HL-60 (cell line): ENCODE measurements at regions not wholly inside any gene's neighbourhood (a gene's known extent, or its start where the extent isn't known, plus 50 kb on each side); places are given as distances from the start of the nearest gene placed in this dataset.

Source experiments
- CTCF ChIP-seq: IDR thresholded peaks from one replicate; pipeline ENCODE4 v1.5.1; 2011; ENCODE audit warnings: low read length, control low read depth, inconsistent platforms; ENCODE audit not compliant: insufficient read depth
- GABPA ChIP-seq: IDR thresholded peaks from 2 replicates; pipeline ENCODE4 v1.6.1; 2012; ENCODE audit warnings: low read depth
- POLR2AphosphoS5 ChIP-seq: IDR thresholded peaks from 2 replicates; pipeline ENCODE4 v1.6.1; 2012; ENCODE audit warnings: low read depth
- SPI1 ChIP-seq: IDR thresholded peaks from 2 replicates; pipeline ENCODE4 v1.6.1; 2012; ENCODE audit warnings: low read depth, mild to moderate bottlenecking, borderline replicate concordance

- TF ChIP-seq CTCF, result no peak
- no peak for TF ChIP-seq POLR2AphosphoS5
- no peak for TF ChIP-seq GABPA
- no peak for TF ChIP-seq SPI1
These were observed 597.4 kb downstream of the SOX6 start for GRCh38 chr11:15758857-15759465.
